NCI-H2081 (cell line): ENCODE measurements at regions not wholly inside any gene's neighbourhood (a gene's known extent, or its start where the extent isn't known, plus 50 kb on each side); places are given as distances from the start of the nearest gene placed in this dataset.

ENCODE experiments used
- DNase-seq, 2 experiments: peaks; one replicate each; lab custom pipeline; 2025; lab: John Stamatoyannopoulos, UW

GRCh38 chr6:126147291-126147815 is 161.0 kb downstream of the TRMT11 start:
- no peak for DNase-seq

- DNase-seq: no peak
These were observed 162.5 kb downstream of the TRMT11 start for GRCh38 chr6:126148853-126149252.

GRCh38 chr6:126152372-126152745 is 166.0 kb downstream of the TRMT11 start:
- DNase-seq: no peak

DNA sequence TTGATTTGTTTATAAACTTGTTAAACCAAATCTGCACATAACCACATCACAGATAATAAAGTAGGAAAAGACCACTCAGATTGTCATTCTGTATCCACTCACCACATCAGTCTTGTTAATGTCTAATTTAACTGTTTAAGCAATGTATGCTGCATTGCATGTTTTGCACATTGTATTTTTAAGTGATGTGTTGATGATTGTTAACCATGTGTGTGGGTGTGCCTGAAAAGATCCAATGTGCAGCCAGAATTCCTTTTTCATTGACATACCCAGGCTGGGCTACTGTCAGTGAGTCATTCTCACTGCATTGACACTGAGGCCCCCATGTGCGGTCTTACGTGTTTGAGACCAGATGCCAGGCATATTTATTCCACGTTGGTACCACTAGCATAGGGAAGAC is 167.3 kb downstream of the TRMT11 start:
- DNase-seq: no peak

- no peak for DNase-seq
These were observed 170.6 kb downstream of the TRMT11 start for GRCh38 chr6:126156973-126157372.

DNA sequence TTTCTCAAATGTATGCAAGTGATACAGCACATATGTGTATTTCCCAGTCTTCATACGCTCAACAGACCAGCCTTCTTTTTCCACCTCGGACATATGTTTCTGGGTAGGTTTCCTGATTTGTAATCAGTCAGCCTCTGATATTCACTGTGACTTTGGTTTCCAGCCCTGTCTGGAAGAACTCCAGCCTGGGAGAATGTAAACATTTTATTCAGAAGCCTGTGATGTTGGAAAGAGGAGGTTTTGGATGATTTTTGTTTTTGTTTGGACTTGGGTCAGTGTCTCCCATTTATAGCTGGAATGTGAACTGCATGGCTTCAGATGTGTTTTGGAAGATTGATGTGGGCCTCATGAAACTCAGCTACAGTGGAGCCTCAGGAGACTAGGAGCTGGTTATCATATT is 172.2 kb upstream of the CENPW start:
- DNase-seq: no peak

- DNase-seq: no peak
These were observed 169.5 kb upstream of the CENPW start for GRCh38 chr6:126170433-126170832.

GRCh38 chr6:126170978-126171382 is 168.9 kb upstream of the CENPW start:
- DNase-seq: no peak

DNA sequence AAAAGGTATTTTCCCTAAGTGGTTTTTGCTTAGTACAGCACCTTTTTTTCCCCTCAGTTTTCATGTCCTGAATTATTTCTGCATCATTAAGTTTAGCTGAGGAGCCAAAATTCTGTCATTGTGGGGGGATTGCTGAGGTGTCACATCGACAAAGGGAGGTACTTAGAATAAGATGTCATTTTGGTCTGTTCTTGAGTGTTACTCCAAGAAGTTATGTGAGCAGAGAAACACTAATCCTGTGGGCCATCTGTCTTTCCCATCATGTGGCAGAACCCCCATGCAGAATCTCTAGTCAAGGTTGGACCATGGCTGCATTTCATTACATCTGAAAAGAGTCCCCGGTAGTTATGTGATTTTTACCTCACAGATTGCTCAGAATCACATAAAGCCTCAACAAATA is 167.8 kb upstream of the CENPW start:
- no peak for DNase-seq

DNA sequence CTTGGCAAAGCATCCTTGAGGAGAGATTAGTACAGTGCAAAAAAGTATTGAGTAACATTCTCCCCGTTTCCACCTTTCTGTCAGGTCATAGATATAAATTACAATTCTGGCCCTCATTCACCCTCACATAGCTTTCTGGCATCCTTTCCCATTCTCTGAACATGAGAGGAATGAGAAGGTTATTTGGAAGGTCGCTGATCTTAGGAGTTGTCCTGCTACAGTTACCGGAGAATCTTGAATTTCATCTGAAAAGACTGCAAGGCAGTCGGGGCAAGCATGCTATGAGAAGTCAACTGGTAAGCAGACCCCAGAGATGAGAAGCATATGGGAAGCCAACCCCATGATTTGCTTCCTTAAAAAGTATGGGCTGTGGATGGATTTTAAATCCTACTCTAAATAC is 166.7 kb upstream of the CENPW start:
- no peak for DNase-seq

- DNase-seq: no peak
These were observed 165.2 kb upstream of the CENPW start for GRCh38 chr6:126174697-126175096.

- no peak for DNase-seq
These were observed 164.7 kb upstream of the CENPW start for GRCh38 chr6:126175251-126175650.

GRCh38 chr6:126176282-126176681 is 163.6 kb upstream of the CENPW start:
- DNase-seq: peak in 1 of 2 experiments; percentile 10

DNA sequence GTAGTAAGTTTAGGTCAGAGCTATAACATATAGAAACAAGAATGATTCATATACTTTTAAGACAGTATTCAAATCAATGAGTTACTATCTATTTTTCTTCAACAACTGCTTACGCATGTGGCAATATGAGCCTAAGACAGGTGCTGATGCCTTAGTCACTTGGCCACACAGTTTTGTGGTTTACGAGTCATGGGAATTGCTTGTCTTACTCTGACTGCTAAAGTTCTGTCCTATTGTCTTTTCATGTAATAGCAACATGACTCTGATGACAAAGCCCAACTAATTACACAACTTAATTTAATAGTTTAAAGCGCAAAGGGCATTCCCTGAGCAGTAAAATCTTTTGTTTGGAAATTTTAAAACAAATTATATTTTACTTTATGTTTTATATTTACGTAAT is 159.3 kb upstream of the CENPW start:
- DNase-seq: no peak

DNA sequence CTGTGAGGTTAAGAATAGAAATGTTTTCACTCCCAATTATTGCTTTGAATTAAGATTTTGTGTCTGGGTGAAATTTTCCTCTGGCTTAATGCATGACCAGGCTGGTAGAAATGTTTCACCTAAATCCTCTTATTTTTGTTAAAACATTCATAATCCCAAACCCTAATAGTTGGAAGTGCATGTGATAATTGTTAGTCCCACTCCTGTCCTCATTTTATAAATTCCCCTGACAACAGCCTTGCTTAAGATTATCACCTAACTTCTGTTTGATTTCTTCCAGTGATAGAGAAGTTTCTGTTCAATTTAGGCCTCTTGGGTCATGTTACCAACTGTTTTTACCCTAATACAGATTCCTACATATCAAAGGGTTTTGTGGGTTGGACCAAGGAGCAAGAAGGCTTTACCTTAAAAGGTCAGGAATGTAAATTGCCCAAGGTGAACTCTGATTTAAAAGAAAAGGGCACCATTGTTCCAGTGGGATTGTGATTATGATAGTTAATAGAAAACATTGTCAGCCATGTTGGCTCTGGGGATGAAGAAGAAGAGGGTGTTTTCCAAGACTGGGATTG is 158.7 kb upstream of the CENPW start:
- DNase-seq: no peak

DNA sequence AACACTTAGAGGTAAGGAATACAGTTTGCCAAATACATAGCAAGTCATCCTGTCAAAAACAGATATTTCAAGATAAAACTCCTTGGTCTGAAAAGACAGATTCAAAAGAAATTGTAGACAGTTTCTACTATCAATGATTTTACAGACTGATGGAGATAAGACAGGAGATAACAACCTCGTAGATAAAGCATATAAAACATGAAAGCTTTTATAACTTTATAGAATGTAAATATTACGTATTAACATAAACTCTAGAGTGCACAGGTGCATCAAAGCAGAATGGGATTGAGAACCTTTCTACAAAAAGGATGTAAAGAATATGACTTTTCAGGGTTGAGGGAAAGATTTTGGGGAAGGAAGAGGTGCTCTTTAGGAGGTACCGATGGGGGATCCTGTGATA is 158.0 kb upstream of the CENPW start:
- no peak for DNase-seq

GRCh38 chr6:126182650-126183311 is 157.1 kb upstream of the CENPW start:
- no peak for DNase-seq

DNA sequence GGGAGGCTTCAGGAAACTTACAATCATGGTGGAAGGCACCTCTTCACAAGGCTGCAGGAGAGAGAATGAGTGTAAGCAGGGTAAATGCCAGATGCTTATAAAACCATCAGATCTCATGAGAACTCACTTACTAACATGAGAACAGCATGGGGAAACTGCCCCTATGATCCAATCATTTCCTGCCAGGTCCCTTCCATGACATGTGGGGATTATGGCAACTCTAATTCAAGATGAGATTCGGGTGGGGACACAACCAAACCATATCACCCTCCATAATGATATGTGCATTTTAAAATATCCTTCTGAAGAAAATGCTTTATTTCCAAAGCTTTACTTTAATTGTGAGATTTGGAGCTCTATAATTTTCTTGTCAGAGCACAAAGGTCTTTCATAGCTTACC is 154.1 kb upstream of the CENPW start:
- DNase-seq: no peak

DNA sequence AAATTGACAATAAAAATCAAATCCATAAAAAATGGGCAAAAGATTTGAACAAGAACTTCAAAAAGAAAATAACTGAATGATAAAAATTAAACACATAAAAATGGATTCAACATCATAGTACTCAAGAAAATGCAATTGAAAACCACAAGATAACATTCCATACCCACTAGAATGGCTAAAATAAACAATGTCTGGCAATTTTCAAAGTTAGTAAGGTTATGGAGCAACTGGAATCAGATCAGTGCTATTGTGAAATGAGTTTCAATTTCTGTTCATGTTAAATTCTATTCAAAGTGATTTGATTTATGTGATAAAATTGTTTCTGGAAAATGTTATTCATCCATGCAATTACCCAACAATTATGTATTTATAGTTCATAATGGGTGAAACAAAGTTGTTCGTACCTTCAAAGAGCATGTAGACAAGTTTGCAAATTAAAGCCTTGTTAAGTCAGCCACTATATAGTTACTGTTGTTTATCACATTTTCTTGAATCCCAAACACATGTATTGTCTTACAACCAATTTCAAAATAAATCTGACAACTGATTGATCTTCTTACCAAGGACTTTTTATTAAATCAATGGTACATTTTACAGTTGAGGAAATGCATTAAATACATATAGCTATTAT is 151.5 kb upstream of the CENPW start:
- no peak for DNase-seq

- DNase-seq: no peak
These were observed 144.2 kb upstream of the CENPW start for GRCh38 chr6:126195625-126196236.

DNA sequence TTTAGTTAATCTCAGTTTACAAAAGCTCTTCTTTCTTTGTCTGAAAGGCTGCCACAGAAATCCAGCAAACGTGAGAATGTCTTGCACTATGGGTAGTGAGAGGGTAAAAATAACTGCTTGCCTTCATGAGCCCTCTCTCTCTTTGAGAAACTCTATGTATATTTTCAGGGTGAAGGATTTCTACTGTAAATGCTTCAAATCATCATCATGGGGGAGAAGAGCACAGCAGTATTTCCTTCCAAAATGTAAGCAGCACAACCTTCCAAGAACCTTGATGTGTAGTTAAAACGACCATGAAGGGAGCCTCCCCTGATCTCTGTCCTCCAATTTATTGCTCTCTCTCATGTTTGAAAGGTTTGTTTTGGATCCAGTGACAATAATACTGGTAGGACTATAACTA is 141.3 kb upstream of the CENPW start:
- DNase-seq: no peak

DNA sequence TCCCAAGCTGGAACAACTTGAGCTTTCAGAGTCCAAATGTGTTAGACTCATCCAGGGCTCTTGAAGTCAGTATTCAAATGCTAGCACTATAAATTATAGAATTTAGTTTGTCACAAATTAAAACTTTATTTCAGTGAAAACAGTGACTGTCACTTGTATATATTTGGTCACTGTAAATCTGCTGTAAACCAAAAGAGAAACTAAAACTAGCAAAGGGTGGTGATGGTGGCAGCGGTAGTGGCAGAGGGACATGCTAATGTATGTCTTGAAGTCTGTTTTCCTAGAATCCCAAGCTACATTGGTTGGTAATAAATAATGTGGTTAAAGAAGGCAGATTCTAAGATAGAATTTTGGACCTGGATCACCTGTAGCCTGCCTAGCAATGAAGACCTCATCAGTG is 140.4 kb upstream of the CENPW start:
- no peak for DNase-seq

GRCh38 chr6:126202707-126203106 is 137.2 kb upstream of the CENPW start:
- no peak for DNase-seq
